HG03060 (cell line): ENCODE measurements at regions not wholly inside any gene's neighbourhood (a gene's known extent, or its start where the extent isn't known, plus 50 kb on each side); places are given as distances from the start of the nearest gene placed in this dataset.
"Not testable (repeated sequence)": the region's sequence is repeated elsewhere in the genome, so short reads cannot be mapped to it uniquely, and the experiment has no call there.

ENCODE experiments used
- ATAC-seq: cut with Tn5 transposase; IDR thresholded peaks from one replicate; pipeline ENCODE4 v1.9.1; 2021; ENCODE audit warnings: low read depth, moderate number of reproducible peaks; ENCODE audit not compliant: unreplicated experiment

GRCh38 chr2:43004879-43005244 is 212.5 kb upstream of the HAAO start:
- ATAC-seq = no peak

- ATAC-seq = not testable (repeated sequence)
Measured at GRCh38 chr2:43004126-43004865, 211.9 kb upstream of the HAAO start.

GRCh38 chr2:43003702-43004101 is 211.3 kb upstream of the HAAO start:
- no peak for ATAC-seq

- no peak for ATAC-seq
Measured at GRCh38 chr2:43001787-43002468, 209.5 kb upstream of the HAAO start.

- no peak for ATAC-seq
Measured at GRCh38 chr2:43001055-43001378, 208.6 kb upstream of the HAAO start.

GRCh38 chr2:43000242-43001054 is 208.1 kb upstream of the HAAO start:
- ATAC-seq = no peak

- no peak for ATAC-seq
Measured at GRCh38 chr2:42999856-43000241, 207.5 kb upstream of the HAAO start.

- no peak for ATAC-seq
Measured at GRCh38 chr2:42999391-42999841, 207.0 kb upstream of the HAAO start.

- ATAC-seq = no peak
Measured at GRCh38 chr2:42998721-42999120, 206.3 kb upstream of the HAAO start.

GRCh38 chr2:42996528-42996927 is 204.1 kb upstream of the HAAO start:
- ATAC-seq = no peak

GRCh38 chr2:42995752-42996422 is 203.5 kb upstream of the HAAO start:
- no peak for ATAC-seq

GRCh38 chr2:42989283-42990081 is 197.1 kb upstream of the HAAO start:
- ATAC-seq = not testable (repeated sequence)

GRCh38 chr2:42988055-42988454 is 195.7 kb upstream of the HAAO start:
- not testable (repeated sequence) for ATAC-seq

- ATAC-seq = no peak
Measured at GRCh38 chr2:42987112-42987922, 194.9 kb upstream of the HAAO start.

GRCh38 chr2:42984617-42985016 is 192.2 kb upstream of the HAAO start:
- no peak for ATAC-seq

GRCh38 chr2:42984081-42984480 is 191.7 kb upstream of the HAAO start:
- ATAC-seq = no peak

- no peak for ATAC-seq
Measured at GRCh38 chr2:42980764-42981416, 188.5 kb upstream of the HAAO start.

GRCh38 chr2:42979870-42980763 is 187.7 kb upstream of the HAAO start:
- ATAC-seq = no peak
